Smooth muscle cell of the brain vasculature (primary cell): ENCODE measurements at regions not wholly inside any gene's neighbourhood (a gene's known extent, or its start where the extent isn't known, plus 50 kb on each side); places are given as distances from the start of the nearest gene placed in this dataset.
"Not testable (repeated sequence)": the region's sequence is repeated elsewhere in the genome, so short reads cannot be mapped to it uniquely, and the experiment has no call there.

Source experiments
- DNase-seq: peaks from one replicate; pipeline ENCODE4 v3.0.0-alpha.2; 2012; ENCODE audit warnings: low read depth, low spot score

DNA sequence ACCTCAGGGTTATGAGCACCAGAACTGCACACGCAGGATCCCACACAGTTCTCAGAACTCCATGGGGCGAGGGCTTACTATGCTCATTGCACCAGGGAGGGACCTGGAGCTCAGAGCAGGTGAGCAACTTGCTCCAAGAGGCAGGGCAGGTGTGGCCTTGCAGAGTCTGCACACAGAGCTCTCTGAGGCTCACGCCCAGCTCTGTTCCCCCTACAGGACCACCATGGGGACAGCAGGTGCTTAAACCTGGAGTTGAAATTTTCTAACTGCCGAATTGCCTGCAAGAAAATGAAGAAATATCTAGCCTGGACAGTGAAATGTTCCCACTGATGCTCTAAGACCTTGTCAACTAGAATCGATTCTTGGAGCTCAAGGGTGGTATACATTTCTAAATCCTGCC lies 49.9 kb upstream of the MSMB start:
- DNase-seq = not testable (repeated sequence)

DNA sequence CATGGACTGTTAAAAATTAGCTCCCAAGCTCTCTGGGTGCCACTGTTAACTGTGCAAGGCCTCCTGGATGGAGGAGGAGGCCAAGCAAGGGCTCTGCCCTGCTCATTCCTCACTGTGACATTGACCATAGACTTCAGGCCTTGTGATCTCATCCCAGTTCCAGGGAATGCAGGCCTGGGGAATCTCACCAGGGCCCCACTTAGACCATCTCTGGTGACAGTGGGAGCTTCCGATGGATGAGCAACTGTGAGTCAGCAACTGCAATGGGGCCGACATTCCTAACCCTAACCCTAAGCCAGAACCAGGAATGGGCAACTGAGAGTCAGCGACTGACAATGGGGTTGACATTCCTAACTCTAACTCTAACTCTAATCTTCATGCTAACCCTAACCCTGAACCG lies 50.4 kb upstream of the MSMB start:
- DNase-seq = no peak

DNA sequence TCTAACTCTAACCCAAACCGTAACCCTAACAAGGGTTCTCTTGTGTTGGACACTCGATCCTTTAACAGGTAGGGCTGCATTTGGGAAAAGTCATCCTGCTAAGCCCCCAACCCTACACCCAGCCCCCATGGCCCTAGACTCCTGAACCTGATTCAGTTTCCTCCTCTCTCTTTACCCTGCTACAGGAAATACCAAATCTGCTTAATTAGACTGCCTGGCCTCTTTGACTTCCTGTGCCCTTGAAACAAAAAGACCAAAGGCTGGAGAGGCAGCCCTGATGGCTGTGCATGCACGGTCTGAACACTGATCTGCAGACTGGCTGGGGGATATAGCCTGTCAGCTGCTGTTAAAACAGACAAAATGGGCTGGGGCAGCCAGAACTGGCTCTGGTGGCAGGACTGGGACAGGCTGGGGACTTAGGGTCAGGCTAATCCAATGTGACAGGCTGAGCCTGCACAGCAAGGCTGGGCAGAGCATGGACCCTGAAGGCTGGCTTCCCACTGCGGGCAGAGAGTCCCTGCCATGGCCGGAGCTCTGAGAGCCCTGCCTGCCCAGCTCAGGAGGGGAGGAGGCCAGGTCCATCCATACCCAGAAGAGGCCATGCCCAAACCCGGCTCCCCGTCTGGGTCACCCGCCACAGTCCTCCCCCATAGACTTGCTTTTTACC lies 51.0 kb upstream of the MSMB start:
- DNase-seq = no peak

DNA sequence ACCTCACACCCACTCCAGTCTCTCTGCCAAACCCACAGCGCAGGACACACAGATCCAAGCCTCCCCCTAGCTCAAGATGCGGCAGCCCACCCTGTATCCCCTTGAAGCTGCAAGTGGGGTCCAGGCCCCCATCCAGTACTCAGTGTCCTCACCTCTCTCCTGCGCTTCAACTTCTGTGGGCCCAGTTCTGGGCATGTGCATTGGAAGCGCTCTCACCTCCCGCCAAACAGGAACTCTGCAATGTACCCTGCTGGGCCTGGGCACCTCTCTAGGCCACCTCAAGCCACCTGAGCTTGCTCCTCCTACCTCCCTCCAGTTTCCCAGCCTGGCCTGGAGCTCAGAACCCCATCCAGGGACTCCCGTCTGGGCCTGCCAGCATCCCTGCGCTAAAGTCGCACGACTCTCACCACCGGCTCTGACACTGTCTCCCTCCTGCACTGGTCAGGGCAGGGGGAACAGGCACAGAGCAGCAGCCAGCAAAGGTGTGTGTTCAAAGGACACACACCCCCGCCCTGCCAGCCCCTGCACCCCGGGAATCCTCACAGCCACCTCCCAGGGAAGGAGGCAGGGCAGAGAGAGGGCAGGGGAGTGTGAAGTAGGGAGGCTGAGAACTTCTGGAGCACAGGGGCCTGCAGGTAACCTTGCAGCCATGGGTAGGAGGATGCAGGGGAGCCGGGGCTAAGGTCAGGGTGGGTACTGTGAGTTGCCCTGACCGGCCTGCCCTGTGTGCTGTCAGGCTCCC lies 51.7 kb upstream of the MSMB start:
- no peak for DNase-seq

DNA sequence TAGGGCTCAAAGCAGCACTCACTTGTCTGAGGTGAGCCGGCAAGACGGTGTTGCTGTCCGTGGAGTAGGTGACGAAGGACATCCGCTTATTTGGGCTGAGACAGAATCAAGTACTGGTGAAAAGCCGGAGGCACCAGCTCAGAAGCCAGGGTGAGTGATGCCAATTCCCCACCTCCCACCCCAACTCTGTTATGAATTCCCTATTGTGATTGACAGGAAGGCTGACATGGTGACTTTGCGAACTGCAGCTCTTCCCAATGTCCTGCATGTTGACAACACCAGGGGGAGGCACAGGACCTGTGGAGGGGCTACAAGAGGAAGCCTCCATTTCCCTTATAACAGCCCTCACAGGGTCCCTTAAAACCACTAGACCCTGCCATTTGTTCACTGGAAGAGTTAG lies 52.3 kb upstream of the MSMB start:
- no peak for DNase-seq

DNA sequence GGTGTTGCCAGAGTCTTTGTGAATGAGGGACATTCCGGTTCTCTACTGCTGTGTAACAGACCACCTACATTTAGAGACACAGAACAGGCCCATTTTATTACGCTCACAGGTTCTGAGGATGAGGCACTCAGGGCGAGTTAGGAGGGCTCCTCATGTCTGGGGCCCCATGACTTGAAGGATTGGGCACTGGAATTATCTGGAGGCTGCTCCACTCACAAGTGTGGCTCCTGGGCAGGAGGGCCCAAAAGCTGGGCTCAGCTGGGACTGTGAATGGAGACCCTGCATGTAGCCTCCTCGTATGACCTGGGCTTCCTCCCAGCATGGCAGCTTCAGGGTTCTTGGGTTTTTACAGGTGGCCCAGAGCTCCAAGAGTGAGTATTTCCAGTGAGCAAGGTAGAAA lies 52.9 kb upstream of the MSMB start:
- not testable (repeated sequence) for DNase-seq

DNA sequence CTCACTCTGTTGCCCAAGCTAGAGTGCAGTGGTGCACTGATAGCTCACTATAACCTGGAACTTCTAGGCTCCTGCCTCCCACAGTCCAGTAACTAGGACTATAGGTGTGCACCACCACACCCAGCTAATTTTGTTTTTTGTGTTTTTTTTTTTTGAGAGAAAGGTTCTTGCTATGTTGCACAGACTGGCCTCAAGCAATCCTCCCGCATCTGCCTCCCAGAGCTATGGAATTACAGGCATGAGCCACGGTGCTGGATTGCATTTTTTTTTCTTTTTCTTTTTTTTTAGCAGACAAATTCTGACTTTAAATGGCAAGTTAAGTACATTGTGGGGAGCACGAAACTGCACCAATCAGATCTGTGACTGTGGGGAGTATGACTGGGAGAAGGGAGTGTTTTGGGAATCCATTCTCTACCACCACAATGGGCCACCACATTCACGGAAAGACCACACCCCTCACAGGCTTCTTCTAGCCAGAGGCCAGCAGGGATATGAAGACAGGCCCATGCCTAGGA lies 58.1 kb upstream of the MSMB start:
- DNase-seq = no peak

DNA sequence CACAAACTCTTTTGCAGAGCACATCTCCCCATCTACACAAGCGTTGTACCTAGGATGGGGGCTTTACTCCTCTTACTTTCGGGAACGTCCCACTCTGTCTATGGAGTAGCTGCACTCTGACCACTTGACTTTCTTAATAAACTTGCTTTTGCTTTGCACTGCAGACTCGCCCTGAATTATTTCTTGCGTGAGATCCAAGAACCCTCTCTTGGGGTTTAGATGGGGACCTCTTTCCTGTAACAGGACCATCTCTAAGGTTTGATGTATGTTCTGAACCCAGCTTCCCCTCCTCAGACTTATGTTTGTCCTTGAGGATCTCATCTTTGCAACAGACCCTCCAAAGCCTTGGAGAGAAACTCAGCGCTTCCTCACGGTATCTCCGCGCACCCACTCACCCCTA lies 59.3 kb upstream of the MSMB start:
- not testable (repeated sequence) for DNase-seq

DNA sequence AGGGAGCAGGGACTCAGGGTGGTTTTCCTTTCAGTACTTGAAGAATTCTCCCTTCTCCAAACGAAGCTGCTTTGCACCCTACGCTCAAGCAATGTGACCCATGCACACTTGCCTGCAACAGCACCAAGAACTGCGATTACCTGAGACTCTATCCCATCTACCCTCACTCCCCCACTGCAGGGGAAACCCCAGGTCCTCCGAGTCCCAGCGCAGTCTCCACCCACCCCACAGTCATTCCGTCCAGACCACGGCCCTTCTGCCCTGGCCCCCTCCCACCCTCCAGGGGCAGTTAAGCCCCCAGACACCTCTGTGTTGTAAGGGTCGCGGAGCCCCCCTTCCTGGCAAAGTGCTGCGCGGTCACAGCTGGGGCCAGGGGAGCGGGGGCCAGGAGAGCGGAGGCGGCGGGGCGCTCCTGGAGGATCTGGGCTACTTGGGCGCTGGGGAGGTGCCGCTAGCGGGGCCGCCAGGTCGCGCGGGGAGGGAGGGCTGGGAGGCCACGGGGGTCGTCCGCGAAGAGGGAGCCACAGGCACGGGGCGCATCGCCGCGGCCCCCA lies 59.9 kb upstream of the MSMB start:
- DNase-seq = not testable (repeated sequence)

DNA sequence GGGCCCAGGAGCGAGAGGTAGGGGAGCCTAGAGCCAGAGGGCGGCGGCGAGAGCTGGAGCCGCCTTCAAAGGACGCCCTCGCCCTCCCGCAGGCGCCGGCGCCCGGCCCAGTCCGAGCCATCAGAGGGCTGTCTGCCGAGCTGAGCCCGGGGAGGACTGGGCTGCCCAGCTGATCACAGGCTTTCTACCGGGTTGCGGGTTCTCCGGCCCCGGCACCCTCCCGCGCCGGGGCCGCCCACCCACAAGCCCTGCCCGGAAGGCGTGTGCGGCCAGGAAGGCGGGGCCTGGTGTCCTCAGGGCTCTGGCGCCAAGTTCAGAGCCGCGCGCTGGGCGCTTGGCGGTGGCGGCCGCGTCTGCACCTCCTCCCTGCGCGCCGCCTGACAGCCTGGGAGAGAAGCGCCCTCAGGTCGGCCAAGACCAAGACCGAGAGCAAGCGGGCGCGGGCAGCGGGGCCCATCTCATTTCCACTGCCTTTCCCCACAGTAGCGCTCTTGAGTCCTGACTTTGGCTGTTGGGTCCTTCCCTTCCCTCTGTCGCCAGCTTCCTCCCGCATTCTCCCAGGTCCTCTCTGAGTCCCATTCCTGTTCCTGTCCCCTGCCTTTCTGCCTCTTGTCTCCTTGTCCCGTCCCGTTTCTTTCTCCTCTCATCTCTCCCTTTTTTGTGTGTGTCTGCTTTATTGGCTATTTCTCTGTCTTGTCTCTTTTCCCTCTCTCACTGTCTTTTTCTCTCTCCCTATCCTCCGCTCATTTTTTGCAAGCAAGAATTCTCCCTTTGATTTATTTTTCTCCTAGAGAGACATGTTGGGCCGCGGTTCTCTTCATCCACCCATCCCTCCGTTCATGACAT lies 60.6 kb upstream of the MSMB start:
- no peak for DNase-seq

DNA sequence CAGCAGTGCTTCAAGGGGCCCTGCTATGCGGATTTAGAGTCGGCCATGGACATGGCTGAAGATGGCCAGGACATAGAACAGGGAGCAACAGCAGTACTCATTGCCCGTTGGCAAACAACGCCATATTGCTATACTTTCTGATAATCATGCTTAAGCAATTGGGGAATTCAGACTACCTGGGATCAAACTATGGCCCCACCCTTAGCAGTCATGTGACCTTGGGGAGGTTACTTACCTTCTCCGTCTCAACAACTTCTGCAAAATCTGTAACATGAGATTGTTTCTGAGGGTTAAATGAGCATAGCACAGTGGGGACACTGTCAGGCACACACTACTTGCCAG lies 62.1 kb upstream of the MSMB start:
- DNase-seq = not testable (repeated sequence)

DNA sequence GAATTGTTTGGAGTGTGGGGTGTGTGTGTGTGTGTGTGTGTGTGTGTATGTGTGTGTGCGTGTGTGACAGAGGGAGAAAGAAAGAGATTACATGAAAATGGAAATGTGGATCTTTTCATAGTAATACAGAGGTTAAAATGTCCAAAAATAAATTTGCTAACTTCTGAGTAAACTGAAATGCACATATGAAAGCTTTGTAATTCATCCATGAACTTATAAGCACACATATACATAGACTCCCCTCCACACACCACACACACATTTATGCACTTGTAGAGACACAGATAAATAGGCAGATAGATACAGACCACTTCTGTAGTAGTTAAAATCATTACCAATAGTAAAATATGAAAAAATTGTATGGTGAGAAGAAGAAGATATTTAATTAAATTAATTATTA lies 108.2 kb upstream of the MSMB start:
- not testable (repeated sequence) for DNase-seq

DNA sequence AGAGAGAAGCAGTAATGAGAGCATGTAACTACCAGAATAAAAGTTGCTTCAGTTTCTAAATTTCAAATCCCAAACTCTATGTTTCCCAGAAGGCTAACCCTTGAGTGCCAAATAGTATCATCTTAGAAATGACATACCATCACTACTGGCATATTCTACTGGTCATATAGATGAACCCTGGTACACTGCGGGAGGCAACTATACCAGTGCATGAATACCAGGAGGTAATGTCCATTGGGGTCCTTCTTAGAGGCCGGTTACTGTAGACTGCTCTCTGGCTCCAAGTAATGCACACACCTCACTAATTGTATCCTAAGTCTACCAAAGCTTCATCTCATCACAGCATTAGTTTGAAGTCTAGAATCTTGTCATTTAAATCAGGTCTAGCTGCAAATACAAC lies 108.6 kb upstream of the MSMB start:
- not testable (repeated sequence) for DNase-seq

DNA sequence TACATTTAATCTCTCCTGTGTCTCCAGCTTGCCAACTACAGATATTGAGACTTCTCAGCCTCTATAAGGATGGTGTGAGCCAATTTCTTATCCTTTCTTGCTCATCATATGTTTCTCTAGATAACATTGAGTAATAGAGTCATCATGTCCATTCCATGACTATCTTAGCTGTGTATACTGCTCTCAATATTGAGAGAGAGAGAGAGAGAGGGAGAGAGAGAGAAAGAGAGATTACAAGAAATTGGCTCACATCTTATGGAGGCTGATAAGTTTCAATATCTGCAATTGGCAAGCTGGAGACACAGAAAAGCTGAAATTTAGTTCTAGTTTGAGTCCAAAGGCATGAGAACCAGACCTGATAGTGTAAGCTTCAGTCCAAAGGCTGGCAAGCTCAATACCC lies 110.8 kb upstream of the MSMB start:
- not testable (repeated sequence) for DNase-seq

DNA sequence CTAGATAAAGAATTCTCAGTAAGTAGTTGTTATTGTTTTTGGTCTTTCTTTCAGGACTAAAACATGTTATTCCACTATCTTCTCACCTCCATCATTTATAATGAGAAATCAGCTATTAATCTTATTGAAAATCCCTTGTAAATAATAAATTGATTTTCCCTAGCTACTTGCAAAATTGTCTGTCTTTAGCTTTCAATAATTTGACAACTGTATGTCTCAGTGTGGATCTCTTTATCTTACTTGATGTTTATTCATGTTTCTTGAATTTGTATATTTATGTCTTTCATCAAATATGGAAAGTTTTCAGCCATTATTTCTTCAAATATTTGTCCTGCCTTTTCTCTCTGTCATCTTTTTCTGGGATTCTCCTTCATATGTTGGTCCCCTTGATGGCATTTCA lies 117.1 kb upstream of the ANTXRL start:
- no peak for DNase-seq

DNA sequence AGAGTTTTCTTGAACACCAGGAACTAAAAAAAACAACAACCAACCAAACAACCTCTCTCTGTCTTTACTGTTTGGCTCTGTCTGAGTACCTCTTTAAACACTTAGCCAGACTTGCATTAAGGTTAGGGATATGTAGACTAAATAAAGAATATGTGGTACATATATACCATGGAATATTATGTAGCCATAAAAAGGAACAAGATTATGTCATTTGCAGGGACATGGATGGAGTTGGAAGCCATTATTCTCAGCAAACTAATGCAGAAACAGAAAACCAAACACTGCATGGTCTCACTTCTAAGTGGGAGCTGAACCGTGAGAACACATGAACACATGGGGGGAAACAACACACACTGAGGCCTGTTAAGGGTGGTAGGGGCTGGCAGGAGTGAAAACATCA lies 116.0 kb upstream of the ANTXRL start:
- DNase-seq = no peak

DNA sequence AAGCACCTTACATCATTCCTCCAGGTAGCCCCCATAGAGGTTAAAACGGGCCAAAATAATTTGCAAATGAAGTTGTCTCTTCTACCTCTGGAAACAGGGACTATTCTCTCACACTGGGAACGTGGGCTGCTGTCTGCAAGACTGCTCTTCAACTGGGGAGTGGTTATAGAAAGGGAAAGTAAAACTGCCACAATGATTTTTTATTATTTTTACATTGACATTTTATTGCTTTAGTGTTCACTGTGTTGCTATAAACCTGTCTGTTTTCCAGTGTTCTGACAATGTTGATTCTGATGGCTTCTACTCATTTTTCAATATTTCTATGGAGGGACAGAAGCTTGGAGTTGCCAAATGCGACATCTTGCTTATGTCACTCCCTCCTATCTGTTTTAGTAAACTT lies 115.1 kb upstream of the ANTXRL start:
- no peak for DNase-seq

DNA sequence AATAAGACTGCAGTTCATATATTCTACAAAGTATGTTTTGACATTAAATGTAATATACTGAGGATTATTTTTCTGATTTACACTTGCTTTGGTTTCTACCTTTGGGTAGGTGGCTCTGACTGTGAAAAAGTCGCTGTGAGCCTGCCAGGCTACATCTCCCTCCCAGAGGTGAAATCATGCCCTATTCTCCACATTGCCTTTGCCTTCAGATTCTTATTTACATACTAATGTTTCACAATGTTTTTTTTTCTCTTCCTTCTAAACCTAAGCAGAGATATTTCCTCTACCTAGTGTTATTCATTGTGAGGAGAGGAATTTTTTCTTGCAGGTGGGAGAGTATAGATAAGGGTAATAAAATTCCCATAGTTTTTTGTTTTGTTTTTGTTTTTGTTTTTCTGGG lies 111.5 kb upstream of the ANTXRL start:
- no peak for DNase-seq

DNA sequence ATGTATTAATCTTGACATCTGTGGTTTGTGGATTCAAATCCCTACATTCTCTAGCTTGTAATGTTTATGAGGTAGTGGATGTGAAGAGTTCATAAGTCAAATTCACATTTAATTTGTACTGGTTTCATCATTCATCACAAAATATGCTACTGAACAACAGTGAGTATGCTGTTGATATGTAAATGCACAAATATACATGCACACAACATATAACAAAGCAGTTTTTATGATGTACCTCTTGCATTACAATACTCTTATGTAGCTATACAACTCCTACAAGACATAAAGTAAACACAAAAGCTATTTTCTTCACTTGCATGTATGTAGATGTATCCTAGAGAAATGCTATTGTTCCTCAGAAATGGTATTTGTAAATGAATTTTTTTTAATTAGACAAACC lies 111.0 kb upstream of the ANTXRL start:
- no peak for DNase-seq

DNA sequence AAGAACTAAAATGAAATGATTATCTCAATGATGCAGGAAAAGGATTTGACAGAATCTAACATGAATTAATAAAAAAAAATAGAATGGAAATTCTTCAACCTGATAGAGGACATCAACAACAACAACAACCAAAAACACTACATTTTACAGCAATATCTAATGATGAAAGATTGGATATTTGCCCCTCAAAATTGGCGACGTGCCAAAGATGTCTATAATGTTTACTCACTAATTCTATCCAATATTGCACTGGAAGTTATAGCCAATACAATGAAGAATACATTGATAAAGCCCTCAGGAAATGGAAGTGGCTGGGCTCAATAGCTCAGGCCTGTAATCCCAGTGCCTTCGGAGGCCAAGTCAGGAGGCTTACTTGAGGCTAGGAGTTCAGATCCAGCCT lies 99.4 kb upstream of the ANTXRL start:
- DNase-seq = not testable (repeated sequence)

DNA sequence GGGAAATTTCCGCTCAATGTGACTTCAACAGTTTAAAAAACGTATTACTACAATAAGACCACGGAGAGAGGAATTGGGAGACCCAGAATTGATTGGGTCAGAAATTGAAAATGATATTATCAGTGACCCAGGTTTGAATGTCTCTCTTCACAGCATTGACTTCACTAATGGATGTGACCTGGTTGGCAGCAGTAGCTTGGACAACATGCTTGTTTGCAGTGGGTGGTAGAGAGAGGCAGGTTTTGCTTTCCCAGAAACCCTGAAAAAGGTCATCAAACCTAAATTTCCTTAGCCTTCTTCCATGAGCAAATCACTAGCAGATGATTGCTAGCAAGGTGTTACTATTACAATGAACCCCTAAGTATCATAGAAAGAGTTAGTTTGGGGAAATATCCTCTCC lies 89.7 kb upstream of the ANTXRL start:
- no peak for DNase-seq

DNA sequence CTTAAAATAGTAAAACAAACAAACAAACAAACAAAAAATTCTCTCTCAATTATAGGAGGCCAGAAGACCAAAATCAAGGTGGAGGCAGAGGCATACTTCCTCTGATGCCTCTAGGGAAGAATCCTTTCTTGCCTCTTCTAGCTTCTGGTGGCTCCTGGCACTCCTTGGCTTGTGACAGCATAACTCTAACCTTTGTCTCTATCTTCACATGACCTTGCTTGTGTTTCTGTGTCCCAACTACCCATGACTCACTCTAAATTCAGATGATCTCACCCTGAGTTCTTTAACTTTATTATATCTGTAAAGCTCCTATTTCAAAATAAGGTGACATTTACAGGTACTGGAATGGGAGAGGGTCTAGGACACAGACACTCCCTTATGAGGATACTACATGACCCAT lies 88.3 kb upstream of the ANTXRL start:
- no peak for DNase-seq
